ENCODE measurements at regions not wholly inside any gene's neighbourhood (a gene's known extent, or its start where the extent isn't known, plus 50 kb on each side); places are given as distances from the start of the nearest gene placed in this dataset.

DNA sequence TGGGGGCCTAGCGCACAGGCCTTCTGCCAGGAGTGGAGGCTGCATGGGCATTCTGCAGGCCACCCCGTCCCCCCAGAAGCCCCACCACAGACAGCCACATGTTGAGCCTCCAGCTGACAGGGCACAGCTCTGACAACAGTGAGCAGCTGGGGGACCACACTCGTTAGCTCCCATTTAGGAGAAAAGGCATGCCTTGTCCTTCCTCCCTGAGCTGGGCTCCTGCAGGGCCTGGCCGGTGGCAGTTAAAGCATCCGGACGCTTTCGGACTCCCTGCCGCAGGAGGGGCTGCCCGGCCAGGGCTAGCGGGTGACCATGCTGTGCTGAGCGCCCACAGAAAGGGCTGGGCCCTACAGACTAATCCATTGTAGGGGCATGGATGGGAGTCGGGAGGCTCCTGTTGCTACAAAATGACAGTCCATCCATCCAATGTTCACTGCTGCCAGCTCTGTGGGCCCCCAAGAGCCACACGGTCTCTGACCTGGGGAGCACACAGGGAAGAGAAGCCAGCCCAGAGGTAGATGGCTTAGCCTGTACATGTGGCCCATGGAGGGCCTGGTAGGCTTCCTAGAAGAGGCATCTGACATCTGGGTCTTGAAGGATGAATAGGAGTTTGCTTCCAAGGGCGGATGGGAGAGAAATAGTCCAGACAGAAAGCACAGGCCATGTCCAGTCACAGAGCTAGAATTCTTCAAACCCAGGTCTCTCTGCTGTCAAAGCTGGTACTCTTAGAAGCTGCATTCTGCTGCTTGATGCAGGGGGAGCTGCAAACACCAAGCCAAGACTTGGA lies 116.5 kb upstream of the VSTM2B start:
- TF ChIP-seq TCF7L2 (IDR thresholded peaks at IDR 0.05; ENCODE audit: borderline replicate concordance, extremely low read depth, insufficient read depth, insufficient read length) (no peak), SP1 (IDR thresholded peaks at IDR 0.05; ENCODE audit: low read depth) (no peak)
- TF ChIP-seq, protein P1, sequence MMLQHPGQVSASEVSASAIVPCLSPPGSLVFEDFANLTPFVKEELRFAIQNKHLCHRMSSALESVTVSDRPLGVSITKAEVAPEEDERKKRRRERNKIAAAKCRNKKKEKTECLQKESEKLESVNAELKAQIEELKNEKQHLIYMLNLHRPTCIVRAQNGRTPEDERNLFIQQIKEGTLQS (IDR thresholded peaks at IDR 0.05): no peak
- TF ChIP-seq, protein P2, sequence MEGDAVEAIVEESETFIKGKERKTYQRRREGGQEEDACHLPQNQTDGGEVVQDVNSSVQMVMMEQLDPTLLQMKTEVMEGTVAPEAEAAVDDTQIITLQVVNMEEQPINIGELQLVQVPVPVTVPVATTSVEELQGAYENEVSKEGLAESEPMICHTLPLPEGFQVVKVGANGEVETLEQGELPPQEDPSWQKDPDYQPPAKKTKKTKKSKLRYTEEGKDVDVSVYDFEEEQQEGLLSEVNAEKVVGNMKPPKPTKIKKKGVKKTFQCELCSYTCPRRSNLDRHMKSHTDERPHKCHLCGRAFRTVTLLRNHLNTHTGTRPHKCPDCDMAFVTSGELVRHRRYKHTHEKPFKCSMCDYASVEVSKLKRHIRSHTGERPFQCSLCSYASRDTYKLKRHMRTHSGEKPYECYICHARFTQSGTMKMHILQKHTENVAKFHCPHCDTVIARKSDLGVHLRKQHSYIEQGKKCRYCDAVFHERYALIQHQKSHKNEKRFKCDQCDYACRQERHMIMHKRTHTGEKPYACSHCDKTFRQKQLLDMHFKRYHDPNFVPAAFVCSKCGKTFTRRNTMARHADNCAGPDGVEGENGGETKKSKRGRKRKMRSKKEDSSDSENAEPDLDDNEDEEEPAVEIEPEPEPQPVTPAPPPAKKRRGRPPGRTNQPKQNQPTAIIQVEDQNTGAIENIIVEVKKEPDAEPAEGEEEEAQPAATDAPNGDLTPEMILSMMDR (IDR thresholded peaks at IDR 0.05 in 2 of 3, conservative IDR thresholded peaks at IDR 0.05 in 1 of 3; ENCODE audit: borderline replicate concordance in 1 of 3, insufficient read depth in 1 of 3, low read depth in 2 of 3, low read length in 2 of 3): no peak
